M059J (cell line): ENCODE measurements at regions not wholly inside any gene's neighbourhood (a gene's known extent, or its start where the extent isn't known, plus 50 kb on each side); places are given as distances from the start of the nearest gene placed in this dataset.

Experiments
- DNase-seq: peaks from one replicate; pipeline ENCODE4 v3.0.0-alpha.2; 2012; ENCODE audit warnings: low read depth

DNA sequence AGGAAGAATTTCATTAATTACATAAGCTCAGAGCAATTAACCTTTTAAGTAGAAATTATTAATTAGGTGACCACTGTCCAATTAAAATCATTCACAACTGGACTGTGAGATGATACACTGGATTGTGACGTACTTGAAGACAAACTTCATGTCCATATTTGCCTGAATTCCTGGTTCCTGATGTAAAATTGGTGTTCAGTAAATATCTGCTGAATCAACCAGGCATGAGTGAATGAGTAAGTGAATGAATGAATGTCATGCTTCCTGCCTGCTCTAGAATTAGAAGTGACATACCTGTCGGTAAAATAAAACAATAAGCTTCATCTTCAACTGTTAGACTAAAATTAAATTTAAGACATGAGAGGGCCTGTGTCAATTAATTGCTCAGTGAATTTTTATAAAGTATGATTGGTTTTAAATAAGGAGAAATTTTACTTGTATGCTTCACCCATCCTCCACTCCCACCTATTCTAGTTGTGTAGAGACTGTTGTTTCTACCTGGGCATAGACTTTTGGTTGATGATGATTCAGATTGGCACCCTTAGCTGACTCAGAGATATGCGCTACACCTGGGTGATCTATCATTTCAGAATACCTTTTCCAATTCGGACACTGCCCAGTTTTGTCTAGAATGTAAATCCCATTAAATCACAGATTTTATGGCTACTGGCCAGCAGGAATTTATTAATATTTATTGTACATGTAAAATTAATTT lies 56.9 kb upstream of the PTGS2 start:
- DNase-seq: no peak

DNA sequence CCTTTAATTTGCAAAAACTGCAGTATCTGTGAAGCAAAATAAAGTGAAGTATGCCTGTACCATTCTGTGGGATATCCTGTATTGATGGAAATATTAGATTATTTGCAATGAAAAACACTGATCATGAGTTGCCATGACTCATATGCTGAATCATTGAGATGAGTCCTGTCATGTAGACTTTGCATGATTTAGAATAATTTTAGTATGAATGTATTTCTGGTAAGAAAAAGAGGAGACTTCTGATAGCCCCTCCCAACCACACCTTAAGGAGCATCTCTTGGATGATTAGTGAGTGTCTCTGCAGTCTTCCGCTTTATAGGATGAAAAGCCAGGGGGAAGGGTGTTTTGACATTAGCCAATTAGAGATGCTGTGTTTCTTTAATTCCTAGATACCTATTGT lies 55.2 kb upstream of the PTGS2 start:
- no peak for DNase-seq

DNA sequence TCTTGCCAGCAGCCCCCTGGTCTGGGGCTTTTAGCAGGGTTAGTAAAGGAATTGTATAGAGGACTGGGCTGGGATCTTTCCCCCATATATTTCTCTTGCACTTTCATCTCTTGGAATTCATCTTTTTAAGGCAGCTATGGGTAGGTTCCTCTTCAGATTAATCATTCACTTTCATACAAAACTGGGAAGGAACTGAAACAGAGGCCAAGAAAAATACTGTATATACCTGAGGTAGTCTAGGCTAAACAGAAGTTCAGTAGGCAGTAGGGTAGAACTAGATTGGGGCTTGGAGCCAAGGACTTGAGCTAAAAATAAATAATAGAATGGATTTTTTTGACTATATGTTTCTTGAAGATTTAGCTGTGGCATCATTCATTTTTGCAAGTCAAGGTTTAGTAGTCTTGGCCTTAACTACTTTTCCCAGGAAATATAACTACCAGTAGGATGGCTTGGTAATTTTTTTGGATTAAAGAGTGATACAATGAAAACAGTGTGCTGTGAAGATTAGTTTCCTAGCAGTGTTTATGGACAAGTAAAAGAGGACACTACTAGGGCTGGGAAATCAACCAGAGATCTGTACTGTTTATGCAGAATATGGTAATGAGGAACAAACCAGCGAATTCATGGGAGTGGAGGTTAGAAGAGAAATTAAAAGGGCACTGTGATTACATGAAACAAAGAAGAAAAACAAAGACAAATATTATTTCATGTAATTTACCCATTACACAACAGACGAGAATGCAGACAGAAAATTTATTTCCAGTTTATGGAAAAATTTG lies 50.9 kb upstream of the PTGS2 start:
- no peak for DNase-seq
